Stimulated activated CD8-positive, alpha-beta memory T cell treated with anti-CD3 and anti-CD28 coated beads, Interleukin-15, amount 100 ng/mL, for 48 hours (primary cell): ENCODE measurements at regions not wholly inside any gene's neighbourhood (a gene's known extent, or its start where the extent isn't known, plus 50 kb on each side); places are given as distances from the start of the nearest gene placed in this dataset.

Experiments
- DNase-seq, 2 donors: peaks; one replicate each; pipeline ENCODE4 v3.0.0-alpha.2; 2020; ENCODE audit warnings: low read depth in 2 of 2

DNA sequence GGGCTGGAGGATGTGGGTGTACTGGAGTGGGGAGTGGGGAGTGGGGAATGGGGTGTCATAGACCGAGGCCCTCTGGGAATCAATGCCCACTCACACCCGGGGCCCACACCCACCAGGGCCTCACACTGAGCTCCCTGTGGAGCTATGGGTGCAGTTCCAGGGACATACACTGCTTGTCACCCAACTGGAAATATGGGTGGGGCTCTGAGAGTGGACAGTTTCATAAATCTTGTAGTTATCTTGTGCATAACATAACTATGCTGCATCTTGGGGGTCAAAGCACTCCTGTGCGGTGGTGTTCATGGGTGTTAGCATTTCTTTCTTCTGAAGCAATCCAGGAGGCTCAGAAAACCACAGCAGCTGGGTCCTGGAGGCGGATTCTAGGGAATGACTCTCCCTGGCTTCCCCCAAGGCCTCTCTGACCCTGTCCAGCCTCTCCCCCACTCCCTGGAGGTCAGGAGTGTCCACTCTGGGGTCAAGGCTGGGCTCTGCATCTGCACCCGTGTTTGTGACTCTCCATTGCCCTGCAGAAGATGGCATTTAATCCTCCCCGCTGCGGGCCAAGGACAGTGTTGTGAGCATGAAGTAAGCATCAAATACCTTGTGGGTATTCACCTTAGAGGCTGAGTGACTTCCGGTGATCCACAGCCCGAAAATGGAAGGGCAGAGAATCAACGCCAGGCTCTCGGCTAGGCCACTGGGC is 172.5 kb downstream of the CTTN start:
- DNase-seq, result no peak

GRCh38 chr11:70572974-70573260 is 174.6 kb downstream of the CTTN start:
- DNase-seq, result no peak

- DNase-seq, result no peak
These were observed 175.4 kb downstream of the CTTN start for GRCh38 chr11:70573701-70574151.

DNA sequence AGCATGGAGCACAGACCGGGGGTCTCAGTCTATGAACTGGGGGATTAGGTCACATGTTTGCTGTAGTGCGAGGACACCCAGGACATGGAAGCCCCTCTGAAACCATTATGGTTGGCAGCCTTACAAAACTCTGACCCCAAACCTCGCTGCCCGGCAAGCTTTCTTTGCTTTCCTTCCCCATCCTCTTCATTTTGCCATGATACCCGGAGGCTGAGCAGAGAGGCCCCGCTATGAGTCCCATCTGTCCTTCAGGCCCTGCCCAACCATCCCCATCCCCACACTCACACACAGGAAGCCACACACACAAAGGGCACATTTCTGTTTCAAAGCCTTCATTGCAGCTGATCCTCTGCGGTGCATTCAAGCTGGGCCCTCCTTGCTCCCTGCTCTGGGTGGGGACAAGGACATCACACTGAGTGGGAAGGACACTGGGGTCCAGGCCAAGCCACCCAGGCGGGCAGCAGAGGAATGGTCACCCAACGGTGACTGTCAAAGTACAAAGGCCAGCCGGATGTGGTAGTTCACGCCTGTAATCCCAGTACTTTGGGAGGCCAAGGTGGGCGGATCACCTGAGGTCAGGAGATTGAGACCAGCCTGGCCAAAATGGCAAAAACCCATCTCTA is 176.5 kb downstream of the CTTN start:
- no peak for DNase-seq

GRCh38 chr11:70575396-70576060 is 177.2 kb downstream of the CTTN start:
- no peak for DNase-seq

GRCh38 chr11:70577258-70577603 is 178.9 kb downstream of the CTTN start:
- no peak for DNase-seq

DNA sequence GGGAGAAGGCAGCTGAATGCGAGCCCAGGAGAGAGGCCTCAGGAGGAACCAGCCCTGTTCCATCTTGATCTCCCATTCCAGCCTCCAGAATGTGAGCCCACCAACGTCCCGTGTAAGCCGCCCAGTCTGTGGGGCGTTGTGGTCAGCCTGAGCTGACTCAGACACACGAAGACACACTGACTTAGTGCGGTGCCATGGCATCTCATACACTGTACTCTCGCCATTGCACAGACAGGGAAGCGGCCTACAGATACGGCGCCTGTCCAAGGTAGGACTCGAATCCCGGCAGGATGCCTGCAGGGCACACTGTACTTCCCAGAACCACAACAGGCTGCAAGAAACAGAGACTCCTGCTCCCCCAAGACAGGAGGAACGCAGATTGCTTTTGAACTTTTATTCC is 179.6 kb downstream of the CTTN start:
- no peak for DNase-seq

DNA sequence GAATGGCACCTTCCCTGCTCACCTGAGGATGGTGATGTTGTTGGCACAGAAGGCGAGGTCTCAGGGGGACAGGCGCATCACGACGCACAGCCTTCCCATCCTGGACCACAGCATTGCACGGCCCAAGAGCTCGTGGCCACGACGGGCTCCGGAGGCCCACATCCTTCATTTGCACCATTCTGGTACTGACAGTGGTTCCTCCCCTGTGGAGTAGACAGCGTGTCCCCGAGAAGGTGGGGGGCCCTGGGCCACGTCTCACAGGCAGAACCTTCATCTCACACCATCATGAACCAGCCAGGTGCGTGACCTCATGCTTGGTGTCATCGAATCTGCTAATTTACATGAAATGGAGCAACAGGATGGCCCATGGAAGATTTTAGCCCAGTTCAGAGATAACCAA is 180.0 kb downstream of the CTTN start:
- DNase-seq, result no peak

DNA sequence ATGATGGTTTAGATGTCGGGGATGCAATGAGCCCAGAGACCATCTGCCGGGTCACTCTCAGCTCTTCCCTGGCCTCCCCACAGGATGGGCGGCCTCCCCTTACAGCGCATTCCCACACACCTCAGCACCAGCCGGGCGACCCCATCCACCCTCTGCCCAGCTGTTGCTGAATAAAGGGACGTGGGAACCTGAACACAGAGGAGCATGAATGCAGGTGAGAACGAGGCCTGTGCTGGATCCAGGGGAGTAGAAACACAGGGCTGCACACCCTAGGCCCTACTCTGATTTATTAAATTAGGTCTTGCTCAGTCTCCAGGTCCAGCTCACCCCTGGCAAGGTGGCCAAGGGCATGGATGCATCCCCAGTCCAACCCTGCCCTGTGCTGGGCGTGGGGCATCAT is 180.5 kb downstream of the CTTN start:
- no peak for DNase-seq

DNA sequence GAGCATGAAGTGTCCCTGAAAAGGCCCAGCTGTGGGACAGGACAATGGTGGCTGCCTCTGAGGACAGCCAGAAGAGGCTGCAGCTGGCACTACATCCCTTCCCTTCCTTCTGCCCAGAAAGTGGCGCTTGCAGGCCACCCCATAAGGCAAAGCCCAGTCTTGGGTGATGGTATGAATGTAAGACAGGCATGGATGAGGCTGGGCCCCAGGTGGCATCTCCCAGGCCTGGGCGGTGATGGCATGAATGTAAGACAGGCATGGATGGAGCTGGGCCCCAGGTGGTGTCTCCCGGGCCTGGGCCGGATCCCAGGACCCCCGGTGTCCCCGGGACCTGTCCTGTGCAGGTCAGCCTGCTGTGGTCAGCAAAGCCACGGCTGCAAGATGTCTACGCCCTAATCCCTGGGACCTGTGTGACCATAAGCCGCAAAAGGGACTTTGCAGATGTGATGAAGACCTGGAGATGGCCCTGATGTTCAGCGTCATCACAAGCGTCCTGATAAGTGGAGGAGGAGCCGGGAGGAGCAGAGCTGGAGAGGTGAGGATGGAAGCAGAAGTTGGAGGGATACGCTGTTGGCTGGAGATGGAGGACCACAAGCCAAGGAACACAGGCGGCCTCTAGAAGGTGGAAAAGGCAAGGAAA is 181.1 kb downstream of the CTTN start:
- DNase-seq, result no peak

GRCh38 chr11:70580036-70580805 is 181.9 kb downstream of the CTTN start:
- DNase-seq, result no peak

DNA sequence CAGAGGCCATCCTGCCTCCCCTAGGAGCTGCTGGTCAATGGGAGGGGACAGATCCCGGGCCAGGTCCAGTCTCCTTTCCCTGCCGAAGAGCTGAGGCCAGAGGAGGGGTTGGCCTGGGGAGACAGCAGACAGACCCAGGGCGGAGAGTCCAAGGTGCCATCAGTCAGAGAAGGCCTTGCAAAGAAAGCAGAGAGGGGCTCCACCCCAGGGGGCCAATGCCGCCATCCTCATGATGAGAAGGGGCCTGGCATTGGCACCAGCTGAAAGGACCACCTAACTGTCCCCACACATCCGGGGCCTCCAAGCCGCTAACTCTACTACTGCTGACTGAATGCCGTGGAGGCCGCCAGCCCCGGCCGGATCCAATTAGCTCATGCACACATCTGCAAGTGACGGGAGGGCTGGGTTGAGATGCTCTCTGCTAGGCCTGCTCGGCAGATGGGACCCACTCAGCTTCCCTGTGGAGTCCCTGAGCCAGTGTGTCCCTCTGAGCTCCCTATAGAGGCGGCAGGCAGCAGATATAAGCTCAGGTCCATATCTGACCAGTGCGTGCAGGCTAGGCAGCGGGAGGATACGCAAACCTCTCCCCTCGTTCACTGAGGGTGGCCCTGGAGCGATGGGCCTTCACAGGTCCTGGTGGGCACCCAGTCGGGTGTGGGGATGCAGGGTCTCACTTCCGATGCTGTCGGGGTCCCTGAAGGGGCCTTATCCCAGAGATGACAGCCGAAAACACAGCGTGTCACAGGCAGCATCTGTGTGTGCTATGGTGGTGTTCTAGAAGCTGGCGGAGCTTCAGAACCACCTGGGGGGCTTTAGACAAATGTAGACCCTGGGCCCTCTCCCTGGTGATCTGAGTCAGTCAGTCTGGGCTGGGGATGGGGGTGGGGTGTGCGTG is 183.9 kb downstream of the CTTN start:
- no peak for DNase-seq

- DNase-seq, result no peak
These were observed 184.7 kb downstream of the CTTN start for GRCh38 chr11:70582886-70583641.

DNA sequence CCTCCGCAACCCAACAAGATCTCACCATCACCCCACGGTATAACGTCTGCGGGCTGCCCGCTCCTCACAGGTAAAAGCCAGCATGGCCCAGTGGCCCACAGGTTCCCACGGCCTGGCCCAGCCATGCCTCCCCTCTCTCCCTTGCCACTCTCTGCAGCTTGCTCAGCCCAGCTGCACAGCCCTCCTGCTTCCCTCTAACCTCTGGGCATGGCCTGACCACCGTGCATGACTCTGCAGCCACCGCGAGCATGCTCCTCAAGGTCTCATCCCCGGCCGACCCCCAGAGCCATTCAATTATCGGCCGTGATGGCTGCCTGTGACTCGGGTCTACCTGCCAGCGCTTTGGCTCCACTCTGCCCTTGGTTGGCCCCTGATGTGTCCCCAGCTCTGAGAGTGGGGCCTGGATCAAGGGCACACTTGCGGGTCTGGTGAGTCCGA is 185.5 kb downstream of the CTTN start:
- no peak for DNase-seq

- DNase-seq, result no peak
These were observed 186.3 kb downstream of the CTTN start for GRCh38 chr11:70584498-70585235.

DNA sequence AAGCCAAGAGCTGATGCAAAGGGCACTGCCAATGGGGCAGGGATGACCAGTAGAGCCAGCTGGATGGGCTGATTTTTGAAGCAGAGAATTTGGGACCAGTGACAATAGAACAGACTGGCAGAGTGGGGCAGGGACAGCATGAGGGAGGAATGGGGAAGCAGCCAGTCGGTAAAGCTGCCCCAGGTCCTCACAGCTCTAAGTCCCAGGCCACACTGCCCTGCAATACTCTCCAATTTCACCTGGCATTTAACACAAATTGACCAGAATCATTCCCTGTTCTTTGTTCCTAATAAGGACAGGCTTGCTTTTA is 186.9 kb downstream of the CTTN start:
- no peak for DNase-seq

- no peak for DNase-seq
These were observed 188.1 kb downstream of the CTTN start for GRCh38 chr11:70586261-70587074.

- DNase-seq, result no peak
These were observed 188.7 kb downstream of the CTTN start for GRCh38 chr11:70587075-70587389.

DNA sequence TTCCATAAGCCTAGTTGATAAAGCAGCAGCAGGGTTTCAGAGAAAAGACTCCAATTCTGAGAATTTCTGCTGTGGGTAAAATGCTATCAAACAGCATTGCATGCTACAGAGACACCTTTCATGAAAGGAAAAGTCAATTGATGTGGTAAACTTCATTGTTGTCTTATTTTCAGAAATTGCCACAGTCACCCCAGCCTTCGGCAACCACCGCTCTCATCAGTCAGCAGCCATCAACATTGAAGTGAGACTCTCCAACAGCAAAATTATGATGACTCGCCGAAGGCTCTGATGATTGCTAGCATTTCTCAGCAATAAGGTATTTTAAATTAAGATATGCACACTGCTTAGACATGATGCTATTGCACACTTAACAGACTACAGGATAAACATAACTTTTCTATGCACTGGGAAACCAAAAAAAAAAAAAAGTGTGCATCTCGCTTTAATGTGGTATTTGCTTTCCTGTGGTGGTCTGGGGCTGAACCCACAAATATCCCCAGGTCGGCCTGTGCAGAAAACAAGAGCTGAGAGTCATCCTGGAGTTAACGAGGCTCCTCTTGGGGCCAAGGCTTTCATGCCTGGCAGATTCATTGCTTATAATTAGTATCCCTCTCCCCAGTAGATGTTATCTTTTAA is 192.1 kb downstream of the CTTN start:
- DNase-seq, result no peak
